ENCODE measurements at regions not wholly inside any gene's neighbourhood (a gene's known extent, or its start where the extent isn't known, plus 50 kb on each side); places are given as distances from the start of the nearest gene placed in this dataset.
A peak's percentile ranks its signal among the peaks of the same experiment; 100 is the strongest.
"Not testable (repeated sequence)": the region's sequence is repeated elsewhere in the genome, so short reads cannot be mapped to it uniquely, and the experiment has no call there.

DNA sequence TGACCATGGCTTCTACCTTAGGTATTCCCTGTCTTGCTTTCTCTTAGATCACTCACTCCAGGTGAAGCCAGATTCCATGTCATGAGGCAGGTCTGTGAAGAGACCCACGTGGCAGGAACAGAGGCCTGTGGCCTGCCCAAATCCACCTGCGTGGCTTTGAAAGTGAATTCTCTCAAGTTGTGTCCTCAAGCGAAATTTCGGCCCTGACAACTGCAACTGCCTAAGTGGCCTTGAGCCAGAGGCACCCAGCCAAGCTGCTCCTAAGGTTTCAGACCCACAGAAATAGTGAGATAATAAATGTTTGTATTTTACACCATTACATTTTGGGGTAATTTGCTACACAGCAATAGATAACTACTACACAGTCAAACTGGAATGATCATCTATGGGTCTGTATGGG is 497.9 kb downstream of the XYLT1 start:
- H3K36me3 Mint-ChIP-seq, result no peaks in the 10 kb centered on the region
- H3K4me1 Mint-ChIP-seq, result no peaks in the 10 kb centered on the region
- H3K4me3 Mint-ChIP-seq, result no peak overlapping the region
- DNase-seq, result no peak
- H3K9me3 Mint-ChIP-seq, result no peaks in the 10 kb centered on the region
- no peaks in the 10 kb centered on the region for H3K27me3 Mint-ChIP-seq
- no peak overlapping the region for H3K27ac Mint-ChIP-seq
- CTCF ChIA-PET, result interaction anchor here (0.7 kb wide), 1 partner anchor 554 kb away, joined by 3 read pairs; no protein-coding TSS in a partner anchor

DNA sequence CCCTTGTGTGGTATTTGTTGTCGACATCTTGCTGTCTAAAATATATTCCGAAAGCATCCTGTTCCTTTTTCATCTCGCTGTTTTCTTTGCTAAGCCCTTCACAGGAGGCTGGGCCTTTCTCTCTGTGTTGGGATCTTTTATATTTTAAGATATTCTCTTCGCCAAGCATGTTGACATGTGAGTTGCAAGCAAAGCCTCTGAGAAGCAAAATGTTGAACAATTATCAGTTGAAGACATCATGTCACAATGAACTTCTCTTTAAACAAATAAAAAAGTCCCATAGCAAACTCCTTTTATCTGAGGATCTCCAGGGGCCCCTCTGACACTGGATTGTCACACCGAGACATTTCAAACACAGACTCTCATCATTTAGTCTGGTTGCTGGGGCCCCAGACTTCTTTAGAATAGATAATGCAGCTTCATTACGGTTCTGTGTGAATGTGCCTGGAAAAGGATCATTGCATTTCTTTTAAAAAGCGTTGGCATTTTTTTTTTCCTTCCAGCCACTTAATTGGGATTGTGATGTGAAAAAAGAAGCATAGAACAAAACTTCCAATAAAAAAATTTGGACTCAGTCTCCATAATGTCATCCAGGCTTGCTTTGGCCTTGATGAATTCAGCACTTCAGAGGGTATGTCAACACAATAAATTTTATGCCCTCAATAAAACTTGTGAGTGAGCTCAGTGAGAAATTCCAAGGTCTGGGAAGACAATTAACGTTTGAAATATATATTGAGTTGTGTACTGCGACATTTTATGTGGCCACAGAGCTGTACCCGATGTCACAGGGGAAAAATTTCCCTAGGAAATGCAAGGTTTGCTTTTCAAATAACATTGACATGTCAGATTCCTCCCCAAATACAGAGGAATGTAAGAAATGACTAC is 496.8 kb downstream of the XYLT1 start:
- Mint-ChIP-seq H3K27ac (no peak overlapping the region), H3K4me3 (no peak overlapping the region), H3K36me3 (no peaks in the 10 kb centered on the region), H3K9me3 (no peaks in the 10 kb centered on the region), H3K4me1 (no peaks in the 10 kb centered on the region), H3K27me3 (no peaks in the 10 kb centered on the region)
- CTCF ChIA-PET, result no interaction called here
- DNase-seq, result no peak

DNA sequence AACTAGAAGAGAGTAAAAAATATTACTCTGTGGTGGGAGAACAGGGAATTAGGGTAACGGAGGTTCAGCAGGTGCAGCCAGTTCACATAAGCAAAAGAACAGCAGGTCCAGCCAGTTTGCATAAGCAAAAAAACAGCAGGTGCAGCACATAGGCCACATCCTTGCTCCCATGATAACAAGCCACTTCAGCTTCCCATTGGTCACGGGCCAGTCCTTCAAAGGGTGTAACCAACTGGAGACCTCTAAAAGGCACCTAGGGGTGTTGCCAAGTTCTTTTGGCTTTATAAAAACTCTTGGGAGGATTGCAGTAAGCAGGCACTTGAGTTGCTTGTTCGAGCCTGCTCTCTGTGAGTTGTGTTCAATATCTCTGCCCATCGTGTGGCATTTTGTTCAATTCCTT is 488.1 kb downstream of the XYLT1 start:
- peaks cover 5% of the 10 kb centered on the region for H3K9me3 Mint-ChIP-seq
- no peaks in the 10 kb centered on the region for H3K36me3 Mint-ChIP-seq
- DNase-seq, result no peak
- H3K27ac Mint-ChIP-seq, result no peak overlapping the region
- no peaks in the 10 kb centered on the region for H3K27me3 Mint-ChIP-seq
- CTCF ChIA-PET, result no interaction called here
- H3K4me1 Mint-ChIP-seq, result no peaks in the 10 kb centered on the region
- H3K4me3 Mint-ChIP-seq, result no peak overlapping the region

DNA sequence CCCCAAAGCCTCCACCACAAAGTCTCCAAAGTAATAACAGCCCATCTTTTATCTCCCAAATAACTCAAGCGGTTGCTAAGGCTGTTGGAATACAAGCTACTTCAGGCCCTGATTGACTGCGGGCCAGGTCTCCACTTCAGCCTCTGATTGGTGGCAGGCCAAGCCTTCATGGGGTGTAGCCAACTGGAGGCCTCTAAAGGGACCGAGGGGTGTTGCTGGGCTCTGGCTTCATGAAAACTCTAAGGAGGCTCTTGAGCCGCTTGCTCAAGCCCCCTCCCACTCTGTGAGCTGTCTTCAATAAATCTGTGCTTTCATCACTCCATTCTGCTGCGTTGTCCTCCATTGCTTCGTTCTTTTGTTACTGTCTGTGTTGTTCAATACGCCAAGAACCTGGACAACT is 487.2 kb downstream of the XYLT1 start:
- Mint-ChIP-seq H3K9me3 (peaks cover 5% of the 10 kb centered on the region), H3K36me3 (no peaks in the 10 kb centered on the region), H3K27me3 (no peaks in the 10 kb centered on the region), H3K4me3 (no peak overlapping the region), H3K27ac (no peak overlapping the region), H3K4me1 (no peaks in the 10 kb centered on the region)
- CTCF ChIA-PET, result no interaction called here
- no peak for DNase-seq

GRCh38 chr16:16984091-16984490 is 486.7 kb downstream of the XYLT1 start:
- H3K27ac Mint-ChIP-seq, DNase-seq, H3K36me3 Mint-ChIP-seq, H3K4me1 Mint-ChIP-seq, H3K9me3 Mint-ChIP-seq, H3K4me3 Mint-ChIP-seq, H3K27me3 Mint-ChIP-seq, CTCF ChIA-PET: not testable (repeated sequence)

DNA sequence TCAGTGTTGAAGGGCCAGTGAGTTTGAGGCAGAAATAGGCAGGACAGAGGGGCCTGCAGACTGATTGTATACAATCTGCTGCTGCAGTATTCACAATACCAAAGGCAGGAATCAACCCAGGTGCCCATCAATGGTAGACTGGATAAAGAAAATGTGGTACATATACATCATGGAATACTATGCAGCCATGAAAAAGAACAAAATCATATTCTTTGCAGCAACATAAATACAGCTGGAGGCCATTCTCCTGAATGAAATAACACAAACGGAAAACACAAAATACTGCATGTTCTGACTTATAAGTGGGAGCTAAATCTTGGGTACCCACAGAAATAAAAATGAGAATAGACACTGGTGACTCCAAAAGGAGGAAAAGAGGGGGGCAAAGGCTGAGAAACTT is 485.1 kb downstream of the XYLT1 start:
- Mint-ChIP-seq H3K4me3 (no peak overlapping the region), H3K9me3 (peaks cover 5% of the 10 kb centered on the region), H3K36me3 (no peaks in the 10 kb centered on the region), H3K27ac (no peak overlapping the region), H3K27me3 (no peaks in the 10 kb centered on the region), H3K4me1 (no peaks in the 10 kb centered on the region)
- CTCF ChIA-PET, result no interaction called here
- DNase-seq, result no peak

DNA sequence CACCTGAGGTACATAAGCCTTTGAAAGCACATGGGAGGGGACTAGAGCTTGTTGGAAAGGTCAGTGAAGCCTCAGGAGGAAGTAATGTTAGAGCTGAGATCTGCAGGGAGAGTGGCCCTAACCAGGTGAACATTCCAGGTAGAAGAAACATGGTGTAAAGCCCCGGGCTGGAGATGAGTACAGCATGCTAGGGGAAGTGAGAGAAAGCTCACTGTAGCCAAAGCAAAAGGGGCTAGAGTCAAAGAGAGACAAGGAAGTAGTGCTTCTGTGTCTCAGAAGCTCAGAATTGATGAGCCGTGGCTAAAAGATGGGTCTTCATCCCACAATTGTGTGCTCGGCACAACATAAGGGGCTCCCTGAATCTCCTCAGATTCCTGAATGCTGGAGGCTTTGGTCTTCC is 481.8 kb downstream of the XYLT1 start:
- H3K36me3 Mint-ChIP-seq, result no peaks in the 10 kb centered on the region
- peaks cover 12% of the 10 kb centered on the region for H3K4me1 Mint-ChIP-seq
- CTCF ChIA-PET, result no interaction called here
- DNase-seq, result no peak
- H3K27ac Mint-ChIP-seq, result no peak overlapping the region
- H3K27me3 Mint-ChIP-seq, result peaks cover 5% of the 10 kb centered on the region
- peaks cover 4% of the 10 kb centered on the region for H3K9me3 Mint-ChIP-seq
- no peak overlapping the region for H3K4me3 Mint-ChIP-seq

- H3K9me3 Mint-ChIP-seq, result peaks cover 4% of the 10 kb centered on the region
- no peak overlapping the region for H3K27ac Mint-ChIP-seq
- H3K4me1 Mint-ChIP-seq, result peaks cover 16% of the 10 kb centered on the region
- CTCF ChIA-PET, result no interaction called here
- H3K36me3 Mint-ChIP-seq, result no peaks in the 10 kb centered on the region
- H3K4me3 Mint-ChIP-seq, result no peak overlapping the region
- peaks cover 5% of the 10 kb centered on the region for H3K27me3 Mint-ChIP-seq
- no peak for DNase-seq
Measured at GRCh38 chr16:16989368-16989767, 481.4 kb downstream of the XYLT1 start.

- Mint-ChIP-seq H3K27me3 (peaks cover 5% of the 10 kb centered on the region), H3K9me3 (no peaks in the 10 kb centered on the region), H3K4me3 (no peak overlapping the region), H3K27ac (no peak overlapping the region), H3K4me1 (peaks cover 23% of the 10 kb centered on the region), H3K36me3 (no peaks in the 10 kb centered on the region)
- no peak for DNase-seq
- CTCF ChIA-PET, result no interaction called here
Measured at GRCh38 chr16:16991711-16992110, 479.0 kb downstream of the XYLT1 start.

DNA sequence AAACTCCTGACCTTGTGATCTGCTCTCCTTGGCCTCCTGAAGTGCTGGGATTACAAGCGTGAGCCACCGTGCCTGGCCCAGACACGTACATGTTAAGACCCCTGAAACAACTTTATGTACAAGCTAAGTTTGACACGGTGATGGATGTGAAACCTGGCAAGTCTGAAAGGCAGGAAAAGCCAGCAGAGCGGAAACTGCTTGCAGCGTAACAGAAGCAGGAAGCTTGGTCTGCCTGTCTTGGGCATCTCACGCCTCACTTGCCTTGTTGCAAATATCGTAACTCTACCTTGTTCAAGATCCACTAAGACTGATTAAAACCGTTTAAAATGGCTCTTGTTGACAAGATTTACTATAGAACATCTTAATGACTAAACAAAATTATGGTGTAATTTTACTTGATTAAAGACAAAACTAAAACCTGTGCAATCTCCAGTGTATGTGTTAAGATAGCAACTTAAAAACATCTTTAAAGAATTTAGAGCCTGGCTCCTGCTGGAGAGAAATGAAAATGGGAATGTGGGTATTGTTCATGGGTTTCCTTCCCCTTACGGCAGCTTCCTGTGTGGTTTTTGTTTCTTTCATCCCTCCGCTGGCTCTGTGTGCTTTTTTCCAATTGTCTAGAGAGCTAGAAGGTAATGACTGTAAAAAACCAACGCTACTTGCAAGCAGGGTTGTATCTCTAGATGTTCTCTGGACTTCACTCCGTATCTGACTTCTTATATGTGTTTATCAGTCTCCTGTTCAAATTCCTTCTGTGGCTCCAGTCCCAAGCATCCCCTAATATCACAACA is 477.6 kb downstream of the XYLT1 start:
- peaks cover 23% of the 10 kb centered on the region for H3K4me1 Mint-ChIP-seq
- H3K9me3 Mint-ChIP-seq, result no peaks in the 10 kb centered on the region
- CTCF ChIA-PET, result interaction anchor here (1.2 kb wide), 1 partner anchor 475 kb away, joined by 3 read pairs; no protein-coding TSS in a partner anchor
- peak overlapping the region; percentile 8 for H3K27ac Mint-ChIP-seq
- no peaks in the 10 kb centered on the region for H3K36me3 Mint-ChIP-seq
- H3K4me3 Mint-ChIP-seq, result no peak overlapping the region
- peak; percentile 26 for DNase-seq
- peaks cover 5% of the 10 kb centered on the region for H3K27me3 Mint-ChIP-seq

DNA sequence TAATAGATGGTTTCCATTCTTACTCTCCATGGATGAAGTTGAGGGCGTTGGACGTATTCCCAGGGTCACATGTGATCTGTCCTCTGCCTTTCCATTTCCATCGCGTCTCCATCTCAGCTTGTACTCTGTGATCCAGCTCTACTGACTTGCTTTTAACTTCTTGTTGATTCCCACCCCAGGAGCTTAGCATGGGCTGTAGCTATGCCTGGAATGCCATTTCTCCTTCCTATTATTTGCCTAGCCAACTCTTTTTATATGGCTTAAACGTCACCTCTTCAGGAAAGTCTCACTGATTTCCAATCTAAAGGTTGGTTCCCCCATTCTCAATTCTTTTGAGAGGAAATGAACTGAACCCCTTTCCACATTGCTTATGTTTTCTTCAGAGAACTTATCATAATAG is 475.9 kb downstream of the XYLT1 start:
- Mint-ChIP-seq H3K27ac (no peak overlapping the region), H3K4me3 (no peak overlapping the region), H3K4me1 (peaks cover 23% of the 10 kb centered on the region), H3K27me3 (peaks cover 5% of the 10 kb centered on the region), H3K36me3 (no peaks in the 10 kb centered on the region), H3K9me3 (no peaks in the 10 kb centered on the region)
- no peak for DNase-seq
- CTCF ChIA-PET, result no interaction called here

- Mint-ChIP-seq H3K36me3 (no peaks in the 10 kb centered on the region), H3K4me1 (peaks cover 23% of the 10 kb centered on the region), H3K4me3 (no peak overlapping the region), H3K27me3 (peaks cover 5% of the 10 kb centered on the region), H3K27ac (no peak overlapping the region), H3K9me3 (no peaks in the 10 kb centered on the region)
- no peak for DNase-seq
- CTCF ChIA-PET, result no interaction called here
Measured at GRCh38 chr16:16996827-16997226, 473.9 kb downstream of the XYLT1 start.

DNA sequence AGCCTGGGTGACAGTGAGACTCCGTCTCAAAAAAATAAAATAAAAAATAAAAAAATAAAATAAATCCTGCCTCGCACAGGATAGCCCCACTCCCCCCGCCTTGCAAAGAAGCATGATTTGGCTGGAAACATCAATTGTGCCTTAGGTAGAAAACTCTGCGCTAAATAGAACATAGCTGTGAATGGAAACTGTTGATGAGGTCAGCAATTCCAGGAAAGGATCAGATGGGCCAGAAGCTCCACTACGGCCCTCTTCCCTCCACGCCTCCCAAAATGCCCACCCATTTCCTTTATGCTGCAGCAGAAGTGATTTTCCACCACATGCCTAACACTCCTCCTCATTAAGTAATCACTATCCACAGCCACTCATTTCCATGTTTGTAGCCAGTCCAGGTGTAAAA is 473.4 kb downstream of the XYLT1 start:
- H3K27ac Mint-ChIP-seq, result no peak overlapping the region
- no peak overlapping the region for H3K4me3 Mint-ChIP-seq
- no peaks in the 10 kb centered on the region for H3K9me3 Mint-ChIP-seq
- DNase-seq, result no peak
- CTCF ChIA-PET, result no interaction called here
- no peaks in the 10 kb centered on the region for H3K36me3 Mint-ChIP-seq
- H3K27me3 Mint-ChIP-seq, result peaks cover 5% of the 10 kb centered on the region
- H3K4me1 Mint-ChIP-seq, result peaks cover 23% of the 10 kb centered on the region

DNA sequence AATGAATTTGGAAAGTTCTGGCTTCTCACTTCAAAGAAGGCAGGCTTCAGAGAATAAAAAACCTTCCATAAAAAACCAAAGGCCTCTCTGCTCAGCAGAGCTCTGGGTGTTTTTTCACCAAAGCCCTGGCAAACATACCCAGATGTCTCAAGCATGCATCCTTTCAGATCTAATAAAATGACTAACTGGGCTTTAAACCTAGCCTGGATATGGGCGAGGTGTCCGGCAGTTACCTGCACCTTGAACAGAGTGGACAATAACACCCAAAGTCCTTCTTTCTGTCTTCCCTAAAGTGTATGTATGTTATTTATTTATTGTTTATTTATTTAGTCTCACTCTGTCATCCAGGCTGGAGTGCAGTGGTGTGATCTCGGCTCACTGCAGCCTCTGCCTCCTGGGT is 469.3 kb downstream of the XYLT1 start:
- no peak for DNase-seq
- Mint-ChIP-seq H3K27ac (no peak overlapping the region), H3K27me3 (no peaks in the 10 kb centered on the region), H3K4me1 (no peaks in the 10 kb centered on the region), H3K36me3 (no peaks in the 10 kb centered on the region), H3K4me3 (no peak overlapping the region), H3K9me3 (no peaks in the 10 kb centered on the region)
- CTCF ChIA-PET, result no interaction called here

DNA sequence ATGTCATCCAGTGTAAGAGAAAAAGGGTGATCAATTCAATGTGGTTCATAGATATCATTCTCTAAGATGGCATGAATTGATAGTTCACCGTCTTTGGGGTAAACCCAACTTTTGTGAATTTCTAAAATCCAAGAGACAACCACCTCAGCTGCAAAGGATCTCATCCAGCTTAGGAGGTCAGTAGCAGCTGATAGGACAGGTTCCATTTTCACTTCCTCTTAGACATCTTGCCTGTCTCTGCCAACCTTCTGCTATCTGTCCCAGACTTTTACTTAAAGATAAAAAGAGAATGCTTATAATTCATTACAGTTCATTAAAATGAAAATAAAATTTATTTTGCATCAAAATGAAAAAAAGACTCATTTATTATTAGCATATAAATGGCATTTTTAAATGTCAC is 468.2 kb downstream of the XYLT1 start:
- no peak overlapping the region for H3K27ac Mint-ChIP-seq
- no peak for DNase-seq
- no peaks in the 10 kb centered on the region for H3K27me3 Mint-ChIP-seq
- no peaks in the 10 kb centered on the region for H3K4me1 Mint-ChIP-seq
- no peak overlapping the region for H3K4me3 Mint-ChIP-seq
- CTCF ChIA-PET, result no interaction called here
- H3K9me3 Mint-ChIP-seq, result no peaks in the 10 kb centered on the region
- no peaks in the 10 kb centered on the region for H3K36me3 Mint-ChIP-seq
